ENCODE measurements at regions not wholly inside any gene's neighbourhood (a gene's known extent, or its start where the extent isn't known, plus 50 kb on each side); places are given as distances from the start of the nearest gene placed in this dataset.
A peak's percentile ranks its signal among the peaks of the same experiment; 100 is the strongest.

DNA sequence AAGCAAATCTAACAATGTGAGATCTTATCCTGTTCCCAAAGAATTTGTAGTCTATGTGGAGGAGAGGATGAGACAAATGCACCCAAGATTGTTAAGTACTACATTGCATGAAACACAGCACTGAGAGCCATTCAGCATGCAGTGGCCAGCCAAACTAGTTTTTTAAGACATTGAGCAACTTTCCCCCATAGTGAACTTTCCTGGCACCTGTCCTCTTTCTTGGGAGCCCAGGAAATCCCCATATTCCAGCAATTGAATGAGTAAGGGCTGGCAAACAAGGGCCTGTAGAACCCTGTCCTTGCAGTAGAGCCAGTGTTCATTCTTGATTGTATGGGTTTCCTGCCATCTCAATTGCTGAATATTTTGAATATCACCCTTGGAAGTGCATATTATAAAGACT lies 58.8 kb upstream of the FIGN start:
- ATAC-seq: peak; percentile 65
- no peaks in the 10 kb centered on the region for H3K27me3 ChIP-seq
- intact Hi-C loops (cut with DNase I): no loop called here
- no peaks in the 10 kb centered on the region for H3K9me3 ChIP-seq
- H3K4me3 ChIP-seq: no peak overlapping the region
- no peak overlapping the region for H3K27ac ChIP-seq
- H3K4me1 ChIP-seq: no peaks in the 10 kb centered on the region
- TF ChIP-seq, protein P1, sequence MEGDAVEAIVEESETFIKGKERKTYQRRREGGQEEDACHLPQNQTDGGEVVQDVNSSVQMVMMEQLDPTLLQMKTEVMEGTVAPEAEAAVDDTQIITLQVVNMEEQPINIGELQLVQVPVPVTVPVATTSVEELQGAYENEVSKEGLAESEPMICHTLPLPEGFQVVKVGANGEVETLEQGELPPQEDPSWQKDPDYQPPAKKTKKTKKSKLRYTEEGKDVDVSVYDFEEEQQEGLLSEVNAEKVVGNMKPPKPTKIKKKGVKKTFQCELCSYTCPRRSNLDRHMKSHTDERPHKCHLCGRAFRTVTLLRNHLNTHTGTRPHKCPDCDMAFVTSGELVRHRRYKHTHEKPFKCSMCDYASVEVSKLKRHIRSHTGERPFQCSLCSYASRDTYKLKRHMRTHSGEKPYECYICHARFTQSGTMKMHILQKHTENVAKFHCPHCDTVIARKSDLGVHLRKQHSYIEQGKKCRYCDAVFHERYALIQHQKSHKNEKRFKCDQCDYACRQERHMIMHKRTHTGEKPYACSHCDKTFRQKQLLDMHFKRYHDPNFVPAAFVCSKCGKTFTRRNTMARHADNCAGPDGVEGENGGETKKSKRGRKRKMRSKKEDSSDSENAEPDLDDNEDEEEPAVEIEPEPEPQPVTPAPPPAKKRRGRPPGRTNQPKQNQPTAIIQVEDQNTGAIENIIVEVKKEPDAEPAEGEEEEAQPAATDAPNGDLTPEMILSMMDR (IDR thresholded peaks at IDR 0.05): no peak
- no peak for DNase-seq
- no peaks in the 10 kb centered on the region for H3K36me3 ChIP-seq

Measured in left lung (tissue), 4 donors.